RWPE1 (cell line): ENCODE measurements at regions not wholly inside any gene's neighbourhood (a gene's known extent, or its start where the extent isn't known, plus 50 kb on each side); places are given as distances from the start of the nearest gene placed in this dataset.

Experiments used
- CTCF ChIA-PET: fragments of 350-600 bp; sonication (Branson Sonifier 250); formaldehyde crosslinking; extraction: SDS; loops from one replicate; lab custom pipeline; 2021; lab: Yijun Ruan, JAX
- POLR2A ChIA-PET: fragments of 400-600 bp; formaldehyde crosslinking; extraction: SDS; loops from one replicate; lab custom pipeline; 2020; ENCODE audit warnings: antibody characterized with exemption; ENCODE audit not compliant: low non-redundant PET; lab: Yijun Ruan, JAX
- DNase-seq: peaks from one replicate; pipeline ENCODE4 v3.0.0; 2012; ENCODE audit warnings: low spot score
- H3K27ac ChIP-seq: fragments of 450-650 bp; 2 replicates; pipeline ENCODE4 v1.5.1; 2017
- TF ChIP-seq, protein P1 (sequence below): fragments of 450-650 bp; conservative IDR thresholded peaks from 2 replicates; pipeline ENCODE4 v1.5.1; 2017; ENCODE audit warnings: low read depth, mild to moderate bottlenecking

DNA sequence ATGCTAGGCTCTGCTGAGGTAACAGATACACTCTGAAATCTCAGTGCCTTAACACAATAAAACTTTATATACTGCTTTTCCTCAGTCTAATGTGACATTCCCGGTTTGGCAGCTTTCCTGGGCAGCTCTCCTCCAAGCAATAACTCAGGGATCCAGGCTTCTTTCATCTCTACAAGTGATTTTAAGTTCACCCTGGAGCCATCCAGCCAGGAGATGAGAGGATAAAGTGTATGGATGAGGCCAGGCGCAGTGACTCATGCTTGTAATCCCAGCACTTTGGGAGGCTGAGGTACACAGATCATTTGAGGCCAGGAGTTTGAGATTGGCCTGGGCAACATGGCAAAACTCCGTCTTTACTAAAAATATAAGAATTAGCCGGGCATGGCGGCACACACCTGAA, 147.2 kb downstream of the UTP18 start:
- H3K27ac ChIP-seq, result no peak overlapping the region
- no peak for DNase-seq
- CTCF ChIA-PET, result no interaction called here
- POLR2A ChIA-PET, result no interaction called here
- TF ChIP-seq, protein P1, sequence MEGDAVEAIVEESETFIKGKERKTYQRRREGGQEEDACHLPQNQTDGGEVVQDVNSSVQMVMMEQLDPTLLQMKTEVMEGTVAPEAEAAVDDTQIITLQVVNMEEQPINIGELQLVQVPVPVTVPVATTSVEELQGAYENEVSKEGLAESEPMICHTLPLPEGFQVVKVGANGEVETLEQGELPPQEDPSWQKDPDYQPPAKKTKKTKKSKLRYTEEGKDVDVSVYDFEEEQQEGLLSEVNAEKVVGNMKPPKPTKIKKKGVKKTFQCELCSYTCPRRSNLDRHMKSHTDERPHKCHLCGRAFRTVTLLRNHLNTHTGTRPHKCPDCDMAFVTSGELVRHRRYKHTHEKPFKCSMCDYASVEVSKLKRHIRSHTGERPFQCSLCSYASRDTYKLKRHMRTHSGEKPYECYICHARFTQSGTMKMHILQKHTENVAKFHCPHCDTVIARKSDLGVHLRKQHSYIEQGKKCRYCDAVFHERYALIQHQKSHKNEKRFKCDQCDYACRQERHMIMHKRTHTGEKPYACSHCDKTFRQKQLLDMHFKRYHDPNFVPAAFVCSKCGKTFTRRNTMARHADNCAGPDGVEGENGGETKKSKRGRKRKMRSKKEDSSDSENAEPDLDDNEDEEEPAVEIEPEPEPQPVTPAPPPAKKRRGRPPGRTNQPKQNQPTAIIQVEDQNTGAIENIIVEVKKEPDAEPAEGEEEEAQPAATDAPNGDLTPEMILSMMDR, result no peak

DNA sequence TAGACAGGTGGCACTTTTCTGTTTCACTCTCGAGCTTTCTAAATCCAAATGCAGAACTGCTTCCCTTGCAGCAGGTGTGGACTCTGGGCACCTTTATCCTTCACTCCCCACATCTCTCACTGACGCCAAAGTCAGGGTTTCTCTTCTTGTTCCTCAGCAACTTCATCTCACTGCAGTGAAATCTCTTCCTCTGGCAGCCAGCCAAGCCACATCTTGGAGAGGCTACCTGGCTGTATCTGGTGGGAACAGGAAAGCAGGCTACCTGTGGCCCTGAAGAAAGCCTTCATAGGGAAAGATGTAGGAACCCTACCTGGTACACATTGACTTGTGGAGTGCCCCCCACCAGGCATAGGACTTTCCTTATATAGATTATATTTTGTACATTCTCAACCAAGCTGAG, 159.1 kb downstream of the UTP18 start:
- TF ChIP-seq, protein P1, result no peak
- DNase-seq, result no peak
- CTCF ChIA-PET, result interaction anchor here (0.6 to 0.8 kb wide), 2 partner anchors 16 to 79 kb away, joined by 3 to 4 read pairs; no protein-coding TSS in a partner anchor
- H3K27ac ChIP-seq, result no peak overlapping the region
- POLR2A ChIA-PET, result no interaction called here

DNA sequence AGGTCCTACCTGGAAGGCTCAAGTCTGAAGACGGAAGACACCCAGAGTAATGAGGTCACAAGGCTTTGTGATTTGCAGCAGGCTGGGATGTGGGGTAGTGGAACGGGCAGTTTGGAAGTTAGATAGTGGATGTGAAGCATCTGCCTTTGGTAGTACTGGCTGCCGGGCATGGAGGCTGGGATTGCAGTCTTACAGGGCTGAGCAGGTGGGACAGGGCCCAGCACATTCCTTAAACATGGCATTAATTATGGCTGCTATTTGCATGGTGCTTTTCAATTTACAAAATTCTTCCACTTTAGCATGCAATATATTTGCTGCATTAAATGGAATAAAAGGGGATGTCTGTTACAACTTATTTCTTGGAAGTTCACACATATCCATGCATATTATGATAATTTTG, 161.2 kb downstream of the UTP18 start:
- TF ChIP-seq, protein P1, result no peak
- POLR2A ChIA-PET, result no interaction called here
- CTCF ChIA-PET, result no interaction called here
- DNase-seq, result no peak
- H3K27ac ChIP-seq, result no peak overlapping the region

DNA sequence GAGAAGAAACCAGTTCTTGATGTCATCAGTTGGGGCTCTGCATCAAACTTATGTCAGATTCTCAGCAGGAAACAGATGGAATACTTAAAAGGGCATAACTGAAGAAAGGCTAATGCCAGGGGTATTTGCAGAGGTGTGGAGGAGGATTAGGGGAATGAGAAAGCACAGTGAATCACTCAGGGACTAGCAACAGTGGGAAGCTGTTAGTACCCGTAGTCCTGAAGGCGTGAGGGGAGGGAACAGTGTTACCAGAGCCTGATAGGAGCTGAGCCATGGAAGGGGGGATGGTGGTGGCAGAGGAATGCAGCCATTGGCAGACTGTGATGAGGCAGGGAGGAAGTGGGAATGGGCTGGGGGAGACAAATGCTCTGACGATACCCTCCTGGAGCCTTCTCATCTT, 162.3 kb downstream of the UTP18 start:
- no peak overlapping the region for H3K27ac ChIP-seq
- CTCF ChIA-PET, result no interaction called here
- POLR2A ChIA-PET, result no interaction called here
- TF ChIP-seq, protein P1, result no peak
- DNase-seq, result no peak

DNA sequence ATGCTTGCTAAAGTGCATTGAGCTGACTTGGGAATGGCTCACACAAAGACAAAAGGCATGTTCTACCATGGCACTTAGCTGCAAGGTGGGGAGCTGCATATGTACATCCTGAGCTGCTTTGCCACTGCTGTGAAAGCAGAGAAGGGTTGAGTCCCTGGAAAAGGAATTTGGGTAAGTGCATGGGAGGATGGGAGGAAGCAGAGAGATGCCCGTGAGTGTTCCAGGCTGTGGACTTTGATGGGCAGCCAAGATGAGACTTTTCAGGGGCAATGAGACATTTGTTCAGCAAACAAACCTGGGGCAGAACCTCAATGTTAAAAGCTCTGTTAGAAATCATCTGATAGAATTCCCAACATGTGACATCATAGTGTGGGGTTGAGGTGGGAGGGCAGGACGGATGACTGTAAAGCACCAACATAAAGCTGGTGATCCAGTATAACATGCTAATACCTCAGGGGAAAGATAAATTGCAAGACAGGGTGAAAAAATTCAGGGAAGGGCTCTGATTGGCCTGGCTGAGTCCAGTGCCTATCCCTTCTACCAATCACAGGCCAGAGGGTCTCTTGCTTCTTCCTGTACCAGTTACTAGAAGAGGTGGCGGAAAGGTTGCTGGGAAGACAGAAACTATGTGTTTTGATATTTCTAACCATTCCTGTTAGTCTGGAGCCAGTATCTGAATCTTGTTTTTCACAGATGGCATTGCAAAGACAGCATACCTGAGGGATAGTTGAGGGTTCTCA, 163.2 kb downstream of the UTP18 start:
- DNase-seq, result peak; percentile 9
- H3K27ac ChIP-seq, result no peak overlapping the region
- TF ChIP-seq, protein P1, result no peak
- ChIA-PET POLR2A (no interaction called here), CTCF (no interaction called here)

DNA sequence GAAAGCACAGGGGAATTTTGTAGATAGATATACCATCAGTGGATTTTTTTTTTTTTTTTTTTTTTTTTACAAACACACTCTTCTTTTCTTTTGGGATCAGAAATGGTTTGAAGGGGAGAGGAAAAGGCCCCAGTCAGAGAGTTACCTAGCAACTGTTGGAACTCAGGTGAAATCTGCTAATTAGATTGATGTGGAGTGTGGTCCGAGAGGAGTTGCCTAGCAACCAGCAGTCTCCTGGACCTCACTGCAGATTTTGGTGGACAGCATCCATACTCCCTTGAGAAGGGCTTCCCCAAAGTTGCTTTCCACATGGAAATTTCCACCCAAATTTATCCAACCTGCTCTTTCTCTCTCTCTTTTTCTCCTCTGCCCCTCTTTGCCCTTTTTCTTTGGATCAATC, 165.4 kb downstream of the UTP18 start:
- H3K27ac ChIP-seq, result no peak overlapping the region
- TF ChIP-seq, protein P1, result no peak
- CTCF ChIA-PET, result no interaction called here
- DNase-seq, result no peak
- POLR2A ChIA-PET, result no interaction called here
